H9 (cell line): ENCODE measurements at regions not wholly inside any gene's neighbourhood (a gene's known extent, or its start where the extent isn't known, plus 50 kb on each side); places are given as distances from the start of the nearest gene placed in this dataset.

Experiments used
- DNase-seq: peaks from one replicate; pipeline ENCODE4 v3.0.0-alpha.2; 2017
- H2AFZ ChIP-seq: one replicate; pipeline ENCODE4 v1.6.1; 2013; ENCODE audit warnings: mild to moderate bottlenecking, low read length, control low read depth, moderate library complexity
- H2AK5ac ChIP-seq: 2 replicates; pipeline ENCODE4 v1.6.1; 2013; ENCODE audit warnings: low read length, control low read depth, mixed read lengths; ENCODE audit not compliant: insufficient read length
- H2BK120ac ChIP-seq: one replicate; pipeline ENCODE4 v1.6.1; 2013; ENCODE audit warnings: low read depth, mild to moderate bottlenecking, low read length, control low read depth, inconsistent platforms; ENCODE audit not compliant: poor library complexity, severe bottlenecking
- H2BK12ac ChIP-seq: 2 replicates; pipeline ENCODE4 v1.6.1; 2013; ENCODE audit warnings: low read length, control low read depth, mixed read lengths, low read depth; ENCODE audit not compliant: insufficient read length
- H2BK15ac ChIP-seq: 2 replicates; pipeline ENCODE4 v1.6.1; 2013; ENCODE audit warnings: low read depth, low read length, control low read depth
- H2BK20ac ChIP-seq: one replicate; pipeline ENCODE4 v1.6.1; 2013; ENCODE audit warnings: low read depth, mild to moderate bottlenecking, low read length, control low read depth, inconsistent platforms; ENCODE audit not compliant: poor library complexity, severe bottlenecking
- H2BK5ac ChIP-seq: 2 replicates; pipeline ENCODE4 v1.6.1; 2013; ENCODE audit warnings: low read length, control low read depth, mixed read lengths; ENCODE audit not compliant: insufficient read length
- H3K14ac ChIP-seq: 2 replicates; pipeline ENCODE4 v1.6.1; 2013; ENCODE audit warnings: low read length, control low read depth; ENCODE audit not compliant: insufficient read depth
- H3K18ac ChIP-seq: 2 replicates; pipeline ENCODE4 v1.6.1; 2013; ENCODE audit warnings: low read depth, mild to moderate bottlenecking, mixed read lengths, low read length, control low read depth; ENCODE audit not compliant: insufficient read length
- H3K23ac ChIP-seq: 2 replicates; pipeline ENCODE4 v1.6.1; 2013; ENCODE audit warnings: low read length, control low read depth, mixed read lengths, low read depth; ENCODE audit not compliant: insufficient read length
- H3K23me2 ChIP-seq: 2 replicates; pipeline ENCODE4 v1.6.1; 2013; ENCODE audit warnings: low read depth, mild to moderate bottlenecking, mixed read lengths, low read length, control low read depth; ENCODE audit not compliant: insufficient read length, poor library complexity, severe bottlenecking
- H3K27ac ChIP-seq: 2 replicates; pipeline ENCODE4 v1.5.1; 2013; ENCODE audit warnings: low read length, control low read depth, mixed read lengths, low read depth; ENCODE audit not compliant: insufficient read length
- H3K27me3 ChIP-seq: 2 replicates; pipeline ENCODE4 v1.6.1; 2013; ENCODE audit warnings: low read length, control low read depth, inconsistent platforms; ENCODE audit not compliant: insufficient read depth
- H3K4ac ChIP-seq: 2 replicates; pipeline ENCODE4 v1.6.1; 2013; ENCODE audit warnings: low read depth, mild to moderate bottlenecking, control low read depth, inconsistent platforms, low read length, moderate library complexity
- H3K4me1 ChIP-seq: 2 replicates; pipeline ENCODE4 v1.6.1; 2013; ENCODE audit warnings: low read length, control low read depth, inconsistent platforms; ENCODE audit not compliant: insufficient read depth
- H3K4me2 ChIP-seq: 2 replicates; pipeline ENCODE4 v1.6.1; 2013; ENCODE audit warnings: low read length, control low read depth, mixed read lengths; ENCODE audit not compliant: insufficient read length, insufficient read depth
- H3K56ac ChIP-seq: 2 replicates; pipeline ENCODE4 v1.6.1; 2013; ENCODE audit warnings: low read depth, mild to moderate bottlenecking, mixed read lengths, low read length, control low read depth; ENCODE audit not compliant: insufficient read length
- H3K79me1 ChIP-seq: 2 replicates; pipeline ENCODE4 v1.6.1; 2013; ENCODE audit warnings: low read depth, mild to moderate bottlenecking, moderate library complexity, low read length, control low read depth, inconsistent platforms; ENCODE audit not compliant: insufficient read depth, poor library complexity, severe bottlenecking
- H3K79me2 ChIP-seq: 2 replicates; pipeline ENCODE4 v1.6.1; 2013; ENCODE audit warnings: low read length, control low read depth, inconsistent platforms; ENCODE audit not compliant: insufficient read depth
- H3K9ac ChIP-seq: 2 replicates; pipeline ENCODE4 v1.6.1; 2013; ENCODE audit warnings: low read length, control low read depth, mixed read lengths; ENCODE audit not compliant: insufficient read length; ENCODE audit errors: extremely low read depth
- H3K9me3 ChIP-seq: one replicate; pipeline ENCODE4 v1.6.1; 2013; ENCODE audit warnings: low read depth, low read length, inconsistent platforms; ENCODE audit not compliant: control insufficient read depth
- H3T11ph ChIP-seq: one replicate; pipeline ENCODE4 v1.6.1; 2013; ENCODE audit warnings: mild to moderate bottlenecking, low read length, control low read depth, inconsistent platforms
- H4K20me1 ChIP-seq: one replicate; pipeline ENCODE4 v1.6.1; 2013; ENCODE audit not compliant: control insufficient read depth, insufficient read length, insufficient read depth
- H4K5ac ChIP-seq: 2 replicates; pipeline ENCODE4 v1.6.1; 2013; ENCODE audit warnings: low read depth, mild to moderate bottlenecking, mixed read lengths, low read length, control low read depth; ENCODE audit not compliant: insufficient read length
- H4K8ac ChIP-seq: replicated peaks from 2 replicates; pipeline ENCODE4 v1.6.1; 2013; ENCODE audit warnings: low read length, control low read depth, mixed read lengths, low read depth; ENCODE audit not compliant: insufficient read length
- H4K91ac ChIP-seq: 2 replicates; pipeline ENCODE4 v1.6.1; 2013; ENCODE audit warnings: low read depth, mild to moderate bottlenecking, moderate library complexity, mixed read lengths, low read length, control low read depth; ENCODE audit not compliant: insufficient read length
- H3K27ac Mint-ChIP-seq, 3 experiments: 2 replicates in 2 of 3; 3 replicates in 1 of 3; pipeline ENCODE4 v1.8.0; 2020 to 2021; ENCODE audit warnings: mixed read lengths in 3 of 3, mild to moderate bottlenecking in 1 of 3, moderate library complexity in 1 of 3
- H3K27me3 Mint-ChIP-seq: 2 replicates; pipeline ENCODE4 v1.8.0; 2021; ENCODE audit warnings: low read depth, mild to moderate bottlenecking, moderate library complexity, mixed read lengths
- H3K36me3 Mint-ChIP-seq, 3 experiments: 2 replicates in 2 of 3; 3 replicates in 1 of 3; pipeline ENCODE4 v1.8.0; 2020 to 2021; ENCODE audit warnings: low read depth in 3 of 3, mixed read lengths in 3 of 3; ENCODE audit not compliant: insufficient read depth in 1 of 3
- H3K4me1 Mint-ChIP-seq, 2 experiments: 2 replicates each; pipeline ENCODE4 v1.8.0; 2020; ENCODE audit warnings: mixed read lengths in 2 of 2
- H3K4me3 Mint-ChIP-seq, 2 experiments: 2 replicates in 1 of 2; 3 replicates in 1 of 2; pipeline ENCODE4 v1.8.0; 2020 to 2021; ENCODE audit warnings: mild to moderate bottlenecking in 2 of 2, mixed read lengths in 2 of 2, moderate library complexity in 1 of 2
- H3K9me3 Mint-ChIP-seq, 2 experiments: 2 replicates in 1 of 2; 3 replicates in 1 of 2; pipeline ENCODE4 v1.8.0; 2020; ENCODE audit warnings: mild to moderate bottlenecking in 2 of 2, mixed read lengths in 2 of 2, moderate library complexity in 1 of 2
- WGBS: extraction: QIAGEN DNeasy Blood & Tissue Kit; methylation state at CpG from one replicate; pipeline ENCODE4 v1.1.7; 2013; ENCODE audit warnings: missing lambda C conversion rate, low lambda C conversion rate, mixed read lengths; ENCODE audit not compliant: insufficient read length; ENCODE audit errors: extremely low coverage; 5-methylcytosine and 5-hydroxymethylcytosine counted together
- TF ChIP-seq, protein P1 (sequence below): fragments of 200-600 bp; sonication (generic); conservative IDR thresholded peaks from 3 replicates; pipeline ENCODE4 v1.8.0; 2021; ENCODE audit warnings: antibody characterized with exemption, mild to moderate bottlenecking

DNA sequence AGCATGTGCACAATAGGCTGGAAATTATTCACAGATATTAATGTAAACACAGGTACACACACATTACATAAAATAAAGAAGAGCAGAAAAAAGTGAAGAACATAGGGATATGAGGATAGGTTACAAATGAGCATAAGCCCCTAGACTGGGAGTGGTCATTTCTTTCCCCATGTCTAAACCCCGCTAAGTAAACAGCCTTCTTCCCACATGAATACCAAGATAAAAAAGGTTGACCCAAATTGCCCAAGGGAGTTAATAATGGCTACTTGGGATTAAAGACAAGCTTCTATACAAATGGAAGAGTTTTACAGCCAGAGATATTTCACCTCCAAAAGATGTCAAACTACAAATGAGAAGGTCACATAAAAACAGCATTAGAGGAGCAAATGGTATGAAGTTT is 527.1 kb upstream of the CELF2 start:
- no peak overlapping the region for H2AFZ ChIP-seq
- H2BK20ac ChIP-seq = no peak overlapping the region
- no peaks in the 10 kb centered on the region for H3K79me1 ChIP-seq
- no CpG with 5 or more reads among the region's 1 CpG for WGBS
- H3K4me1 Mint-ChIP-seq = peaks cover 6 to 8% of the 10 kb centered on the region in 2 experiments; a peak in 3 of 4 replicates
- H3K4me1 ChIP-seq = no peaks in the 10 kb centered on the region
- H3K23ac ChIP-seq = no peak overlapping the region
- H3K4me2 ChIP-seq = no peak overlapping the region
- no peak overlapping the region for H4K5ac ChIP-seq
- no peaks in the 10 kb centered on the region for H3K27me3 ChIP-seq
- no peak overlapping the region for H4K8ac ChIP-seq
- no peaks in the 10 kb centered on the region for H3K79me2 ChIP-seq
- no peaks in the 10 kb centered on the region for H3K9me3 ChIP-seq
- no peak overlapping the region for H3K56ac ChIP-seq
- H3K4me3 Mint-ChIP-seq = no peak overlapping the region
- no peaks in the 10 kb centered on the region for H4K20me1 ChIP-seq
- no peak overlapping the region for H2BK120ac ChIP-seq
- no peak overlapping the region for H3K14ac ChIP-seq
- no peak overlapping the region for H3T11ph ChIP-seq
- H2BK12ac ChIP-seq = no peak overlapping the region
- no peak overlapping the region for H2BK15ac ChIP-seq
- no peaks in the 10 kb centered on the region for H3K27me3 Mint-ChIP-seq
- no peak overlapping the region for H3K27ac ChIP-seq
- H4K91ac ChIP-seq = no peak overlapping the region
- no peak overlapping the region for H2BK5ac ChIP-seq
- H3K18ac ChIP-seq = no peak overlapping the region
- H3K9me3 Mint-ChIP-seq = no peaks in the 10 kb centered on the region
- no peak overlapping the region for H2AK5ac ChIP-seq
- TF ChIP-seq, protein P1, sequence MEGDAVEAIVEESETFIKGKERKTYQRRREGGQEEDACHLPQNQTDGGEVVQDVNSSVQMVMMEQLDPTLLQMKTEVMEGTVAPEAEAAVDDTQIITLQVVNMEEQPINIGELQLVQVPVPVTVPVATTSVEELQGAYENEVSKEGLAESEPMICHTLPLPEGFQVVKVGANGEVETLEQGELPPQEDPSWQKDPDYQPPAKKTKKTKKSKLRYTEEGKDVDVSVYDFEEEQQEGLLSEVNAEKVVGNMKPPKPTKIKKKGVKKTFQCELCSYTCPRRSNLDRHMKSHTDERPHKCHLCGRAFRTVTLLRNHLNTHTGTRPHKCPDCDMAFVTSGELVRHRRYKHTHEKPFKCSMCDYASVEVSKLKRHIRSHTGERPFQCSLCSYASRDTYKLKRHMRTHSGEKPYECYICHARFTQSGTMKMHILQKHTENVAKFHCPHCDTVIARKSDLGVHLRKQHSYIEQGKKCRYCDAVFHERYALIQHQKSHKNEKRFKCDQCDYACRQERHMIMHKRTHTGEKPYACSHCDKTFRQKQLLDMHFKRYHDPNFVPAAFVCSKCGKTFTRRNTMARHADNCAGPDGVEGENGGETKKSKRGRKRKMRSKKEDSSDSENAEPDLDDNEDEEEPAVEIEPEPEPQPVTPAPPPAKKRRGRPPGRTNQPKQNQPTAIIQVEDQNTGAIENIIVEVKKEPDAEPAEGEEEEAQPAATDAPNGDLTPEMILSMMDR = no peak
- no peak overlapping the region for H3K4ac ChIP-seq
- no peaks in the 10 kb centered on the region for H3K23me2 ChIP-seq
- no peak for DNase-seq
- no peak overlapping the region for H3K9ac ChIP-seq
- H3K27ac Mint-ChIP-seq = no peak overlapping the region
- H3K36me3 Mint-ChIP-seq = no peaks in the 10 kb centered on the region
